ENCODE measurements at regions not wholly inside any gene's neighbourhood (a gene's known extent, or its start where the extent isn't known, plus 50 kb on each side); places are given as distances from the start of the nearest gene placed in this dataset.

- Histone ChIP-seq H3K36me3 (no peaks in the 10 kb centered on the region), H3K4me1 (no peaks in the 10 kb centered on the region), H3K4me3 (no peak overlapping the region), H3K27me3 (no peaks in the 10 kb centered on the region), H3K9me3 (no peaks in the 10 kb centered on the region), H3K27ac (no peak overlapping the region), H3K9ac (ENCODE audit: low read depth in 2 of 2, low read length in 2 of 2) (no peak overlapping the region)
- TF ChIP-seq CTCF (IDR thresholded peaks at IDR 0.05), result no peak
- no peak for DNase-seq
- intact Hi-C loops (cut with DNase I), result no loop called here
Observed at GRCh38 chr11:95650276-95650675, 139.3 kb downstream of the FAM76B start.

- H3K27me3 ChIP-seq, result no peaks in the 10 kb centered on the region
- no peaks in the 10 kb centered on the region for H3K4me1 ChIP-seq
- no peaks in the 10 kb centered on the region for H3K9me3 ChIP-seq
- intact Hi-C loops (cut with DNase I), result no loop called here
- TF ChIP-seq CTCF (IDR thresholded peaks at IDR 0.05), result no peak
- H3K9ac ChIP-seq (ENCODE audit: low read depth in 2 of 2, low read length in 2 of 2), result no peak overlapping the region
- H3K27ac ChIP-seq, result no peak overlapping the region
- no peaks in the 10 kb centered on the region for H3K36me3 ChIP-seq
- no peak overlapping the region for H3K4me3 ChIP-seq
- no peak for DNase-seq
Observed at GRCh38 chr11:95647871-95648270, 141.7 kb downstream of the FAM76B start.

- no peak for DNase-seq
- TF ChIP-seq CTCF (IDR thresholded peaks at IDR 0.05), result no peak
- intact Hi-C loops (cut with DNase I), result no loop called here
- Histone ChIP-seq H3K27ac (no peak overlapping the region), H3K9me3 (no peaks in the 10 kb centered on the region), H3K9ac (ENCODE audit: low read depth in 2 of 2, low read length in 2 of 2) (no peak overlapping the region), H3K27me3 (no peaks in the 10 kb centered on the region), H3K36me3 (no peaks in the 10 kb centered on the region), H3K4me3 (no peak overlapping the region), H3K4me1 (no peaks in the 10 kb centered on the region)
Observed at GRCh38 chr11:95647355-95647754, 142.2 kb downstream of the FAM76B start.

- Histone ChIP-seq H3K4me3 (no peak overlapping the region), H3K27ac (no peak overlapping the region), H3K4me1 (no peaks in the 10 kb centered on the region), H3K27me3 (no peaks in the 10 kb centered on the region), H3K36me3 (no peaks in the 10 kb centered on the region), H3K9ac (ENCODE audit: low read depth in 2 of 2, low read length in 2 of 2) (no peak overlapping the region), H3K9me3 (no peaks in the 10 kb centered on the region)
- no peak for TF ChIP-seq CTCF (IDR thresholded peaks at IDR 0.05)
- no peak for DNase-seq
- intact Hi-C loops (cut with DNase I), result no loop called here
Observed at GRCh38 chr11:95641495-95641894, 148.1 kb downstream of the FAM76B start.

GRCh38 chr11:95638501-95638900 is 151.1 kb downstream of the FAM76B start:
- intact Hi-C loops (cut with DNase I), result no loop called here
- no peaks in the 10 kb centered on the region for H3K9me3 ChIP-seq
- TF ChIP-seq CTCF (IDR thresholded peaks at IDR 0.05), result no peak
- H3K9ac ChIP-seq (ENCODE audit: low read depth in 2 of 2, low read length in 2 of 2), result no peak overlapping the region
- H3K27ac ChIP-seq, result no peak overlapping the region
- no peak for DNase-seq
- H3K4me1 ChIP-seq, result no peaks in the 10 kb centered on the region
- no peak overlapping the region for H3K4me3 ChIP-seq
- H3K36me3 ChIP-seq, result no peaks in the 10 kb centered on the region
- H3K27me3 ChIP-seq, result no peaks in the 10 kb centered on the region

Data from colonic mucosa (tissue), 4 donors.